Stimulated activated CD8-positive, alpha-beta memory T cell treated with anti-CD3 and anti-CD28 coated beads, Interleukin-2, amount 100 ng/mL, for 1 hour (primary cell): ENCODE measurements at regions not wholly inside any gene's neighbourhood (a gene's known extent, or its start where the extent isn't known, plus 50 kb on each side); places are given as distances from the start of the nearest gene placed in this dataset.
"Not testable (repeated sequence)": the region's sequence is repeated elsewhere in the genome, so short reads cannot be mapped to it uniquely, and the experiment has no call there.

Experiments used
- DNase-seq, 2 donors: peaks; one replicate each; pipeline ENCODE4 v3.0.0-alpha.2; 2020; ENCODE audit warnings: low read depth in 2 of 2

DNA sequence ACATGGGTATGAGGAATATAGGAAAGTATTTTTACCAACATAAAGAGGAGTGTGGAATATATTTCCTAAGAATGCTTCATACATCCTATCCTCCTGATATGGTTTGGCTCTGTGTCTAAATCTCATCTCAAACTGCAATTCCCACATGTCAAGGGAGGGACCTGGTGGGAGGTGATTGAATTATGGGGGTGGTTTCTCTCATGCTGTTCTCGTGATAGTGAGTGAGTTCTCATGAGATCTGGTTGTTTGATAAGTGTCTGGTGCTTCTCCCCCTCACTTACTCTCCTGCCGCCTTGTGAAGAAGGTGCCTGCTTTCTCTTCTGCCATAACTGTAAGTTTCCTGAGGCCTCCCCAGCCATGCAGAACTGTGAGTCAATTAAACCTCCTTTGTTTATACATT, 62.2 kb upstream of the CYRIA start:
- DNase-seq: not testable (repeated sequence)

DNA sequence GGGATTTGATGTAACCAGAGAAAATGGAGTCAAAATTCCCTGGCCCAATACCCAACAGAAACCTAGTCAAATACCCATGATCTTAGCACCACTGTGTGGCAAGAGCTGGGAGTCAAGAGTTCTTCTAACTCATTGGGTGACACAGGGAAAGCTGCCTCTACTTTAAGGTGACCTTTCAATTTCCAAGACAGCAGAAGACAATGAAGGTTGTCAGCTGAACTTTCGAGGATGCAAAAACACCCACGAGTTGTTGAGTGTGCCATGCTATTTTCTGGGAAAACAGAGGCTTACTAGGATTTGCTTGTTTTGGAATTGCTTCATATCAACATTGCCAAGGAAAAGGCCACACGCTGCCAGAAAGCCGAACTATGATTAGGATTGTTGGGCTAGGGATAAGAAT, 61.6 kb upstream of the CYRIA start:
- DNase-seq: no peak

DNA sequence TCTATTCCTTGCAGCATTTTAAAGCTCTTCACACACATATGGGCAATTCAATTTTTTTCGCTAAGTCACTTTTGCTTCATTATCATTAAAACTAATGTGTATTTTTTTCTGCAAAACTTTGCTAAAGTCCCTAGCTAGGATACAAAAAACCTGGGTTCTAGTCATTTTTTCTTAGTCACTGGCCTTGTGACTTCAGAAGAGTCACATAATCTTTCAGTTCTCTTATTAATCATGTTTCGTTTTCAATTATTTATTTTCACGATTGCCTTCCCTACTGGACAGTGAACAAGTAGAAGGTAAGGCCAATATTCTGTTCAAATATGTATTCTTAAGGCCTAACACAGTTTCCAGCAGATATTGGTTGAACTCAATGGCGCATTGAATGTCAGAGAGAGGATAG, 60.9 kb upstream of the CYRIA start:
- no peak for DNase-seq

DNA sequence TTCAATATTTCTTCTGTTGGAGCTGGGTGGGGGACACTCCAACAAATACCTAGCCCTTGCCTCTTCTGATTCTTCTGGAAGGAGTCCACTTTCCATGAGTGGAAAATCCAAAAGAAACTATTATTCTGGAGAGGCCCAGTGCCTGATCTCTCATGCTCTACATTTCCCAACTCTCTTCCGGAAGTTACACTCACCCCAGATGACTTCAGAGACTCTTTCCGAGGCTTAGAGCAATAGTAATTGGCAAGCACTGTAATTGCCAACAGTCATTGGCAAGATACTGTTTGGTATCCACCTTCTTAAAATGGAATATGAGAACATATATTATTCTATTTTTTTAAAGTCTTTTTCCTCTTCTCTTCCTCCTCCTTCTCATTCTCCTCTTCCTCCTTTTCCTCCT, 60.5 kb upstream of the CYRIA start:
- DNase-seq: no peak

DNA sequence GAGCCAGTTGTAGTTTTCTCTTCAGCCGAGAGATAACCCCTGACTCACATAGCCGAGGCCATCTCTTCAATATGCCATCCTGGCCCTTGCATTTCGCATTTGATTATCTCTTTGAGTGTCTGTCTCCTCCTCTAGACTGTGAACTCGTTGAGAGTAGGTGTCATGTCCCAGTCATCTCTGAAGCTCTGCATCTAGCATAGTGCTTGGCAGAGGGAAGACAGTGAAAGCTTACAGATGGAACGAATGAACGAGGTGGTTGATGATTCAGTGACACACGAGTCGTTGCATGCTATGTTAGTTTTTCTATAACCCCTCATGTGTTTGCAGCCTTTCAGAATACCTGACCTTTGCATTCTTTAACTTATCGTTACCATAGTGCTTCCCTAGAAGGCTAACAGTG, 59.9 kb upstream of the CYRIA start:
- DNase-seq: no peak

DNA sequence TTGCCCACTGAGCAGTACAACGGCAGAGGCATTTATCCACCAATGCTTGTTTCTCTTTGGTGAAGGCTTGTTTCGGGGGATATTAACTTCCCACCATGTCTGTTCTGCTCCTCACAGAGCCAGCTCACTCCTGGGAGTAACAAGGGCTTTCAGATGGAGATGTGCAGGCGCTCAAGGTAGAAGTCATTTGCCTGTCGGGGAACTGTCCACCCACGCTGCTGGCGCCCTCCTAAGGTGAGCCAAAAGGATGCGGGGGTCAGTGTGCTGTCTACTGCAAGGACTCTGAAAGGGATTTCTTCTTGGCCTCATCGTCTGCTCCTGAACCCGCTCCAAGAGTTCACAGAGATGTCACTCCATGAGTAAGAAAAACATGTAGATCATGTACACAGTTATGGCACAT, 57.0 kb upstream of the CYRIA start:
- no peak for DNase-seq

DNA sequence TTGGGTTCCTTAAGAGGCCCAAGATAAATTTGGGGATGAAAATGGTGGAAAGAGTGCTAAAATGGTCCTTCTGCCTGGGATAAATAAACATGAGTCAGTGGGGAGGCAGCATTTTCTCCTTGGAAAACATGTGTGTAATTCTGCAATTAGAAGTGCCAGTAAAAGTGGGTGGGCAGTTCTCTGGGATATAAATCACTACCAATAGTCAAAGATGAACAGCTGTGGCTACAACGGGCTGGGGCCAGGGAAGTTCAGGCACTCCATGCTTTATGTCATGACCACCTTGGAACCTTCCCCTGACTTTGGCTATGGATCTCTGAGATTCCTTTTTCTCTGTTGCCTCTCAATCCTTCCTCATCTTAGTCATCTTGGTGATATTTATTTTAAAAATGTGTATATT, 56.5 kb upstream of the CYRIA start:
- DNase-seq: no peak

DNA sequence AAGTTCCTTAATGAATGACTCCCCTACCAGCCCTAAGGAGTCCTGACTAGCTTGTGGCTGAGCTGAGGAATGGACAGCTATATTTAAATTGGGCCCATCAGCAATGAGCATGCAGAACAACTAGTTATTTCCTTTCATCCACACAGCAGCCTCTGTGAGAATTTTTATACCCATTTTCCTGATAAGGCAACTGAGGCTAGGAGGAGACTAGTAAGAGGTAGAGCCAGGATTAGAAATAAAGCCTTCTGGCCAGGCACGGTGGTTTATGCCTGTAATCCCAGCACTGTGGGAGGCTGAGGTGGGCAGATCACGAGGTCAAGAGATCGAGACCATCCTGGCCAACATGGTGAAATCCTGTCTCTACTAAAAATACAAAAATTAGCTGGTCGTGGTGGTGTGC, 55.9 kb upstream of the CYRIA start:
- DNase-seq: not testable (repeated sequence)

DNA sequence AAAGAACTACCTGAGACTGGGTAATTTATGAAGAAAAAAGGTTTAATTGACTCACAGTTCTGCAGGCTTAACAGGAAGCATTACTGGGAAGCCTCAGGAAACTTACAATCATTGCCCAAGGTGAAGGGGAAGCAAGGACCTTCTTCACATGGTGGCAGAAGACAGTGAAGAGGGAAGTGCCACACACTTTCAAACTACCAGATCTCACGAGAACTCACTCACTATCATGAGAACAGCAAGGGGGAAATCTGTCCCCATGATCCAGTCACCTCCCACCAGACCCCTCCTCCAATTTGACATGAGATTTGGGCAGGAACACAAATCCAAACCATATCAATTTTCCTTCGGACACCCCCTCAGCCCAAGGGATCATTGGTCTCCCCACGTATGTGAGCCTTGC, 55.1 kb upstream of the CYRIA start:
- not testable (repeated sequence) for DNase-seq

DNA sequence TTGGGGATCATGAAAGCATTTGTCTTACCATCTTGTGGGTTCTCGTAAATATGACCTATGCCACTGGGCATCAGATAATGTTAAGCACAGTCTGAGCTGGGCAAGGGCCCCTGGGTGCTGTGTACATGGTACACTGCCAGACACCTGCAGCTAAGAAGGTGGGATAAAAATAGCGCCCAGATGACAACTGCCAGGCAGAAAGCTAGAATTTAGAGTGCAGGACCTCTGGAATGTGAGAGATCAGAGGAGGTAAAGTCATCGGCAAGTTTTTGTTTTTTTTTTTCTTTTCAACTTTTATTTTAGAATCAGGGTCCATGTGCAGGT, 53.8 kb upstream of the CYRIA start:
- no peak for DNase-seq

DNA sequence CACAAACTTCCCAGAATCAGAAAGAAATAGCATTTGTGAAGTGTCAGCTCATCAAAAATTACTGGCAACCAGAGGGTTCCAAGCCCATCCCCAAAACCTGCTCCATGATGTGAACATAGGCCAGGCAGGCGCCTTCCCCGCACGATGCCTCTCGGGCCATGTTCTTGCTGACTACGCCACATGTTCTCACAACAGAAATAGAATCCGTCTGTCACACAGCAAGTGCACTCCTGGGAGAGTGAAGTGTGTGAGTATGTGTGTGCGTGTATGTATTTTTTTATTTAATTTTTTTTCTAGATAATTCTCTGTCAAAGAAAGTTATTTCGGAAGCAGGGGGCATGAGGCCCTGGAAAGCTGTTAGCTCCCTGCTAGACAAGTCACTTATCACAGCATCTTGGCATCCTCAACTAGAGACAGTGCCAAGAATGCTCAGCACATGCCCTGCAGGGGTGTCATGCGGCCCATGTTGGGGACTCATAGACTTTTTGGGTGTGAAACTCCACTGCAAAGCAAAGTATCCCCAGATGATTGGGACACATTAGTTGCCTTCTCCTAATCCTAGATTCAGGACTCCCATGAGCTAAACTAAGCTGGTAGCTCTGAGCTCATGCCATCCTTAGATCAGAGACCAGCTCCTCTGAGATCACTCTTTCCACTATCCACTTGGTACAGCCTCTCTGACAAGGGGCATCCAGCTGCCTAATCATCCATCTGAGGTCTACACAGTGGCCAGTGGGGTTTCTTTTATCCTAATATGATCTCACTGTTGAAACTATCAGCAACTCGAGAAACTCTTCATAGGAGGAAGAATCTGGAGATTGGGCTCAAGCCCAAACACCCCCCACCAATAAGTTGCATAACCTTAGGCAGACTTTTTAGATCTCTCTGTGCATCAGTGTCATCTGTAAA, 53.2 kb upstream of the CYRIA start:
- DNase-seq: no peak

DNA sequence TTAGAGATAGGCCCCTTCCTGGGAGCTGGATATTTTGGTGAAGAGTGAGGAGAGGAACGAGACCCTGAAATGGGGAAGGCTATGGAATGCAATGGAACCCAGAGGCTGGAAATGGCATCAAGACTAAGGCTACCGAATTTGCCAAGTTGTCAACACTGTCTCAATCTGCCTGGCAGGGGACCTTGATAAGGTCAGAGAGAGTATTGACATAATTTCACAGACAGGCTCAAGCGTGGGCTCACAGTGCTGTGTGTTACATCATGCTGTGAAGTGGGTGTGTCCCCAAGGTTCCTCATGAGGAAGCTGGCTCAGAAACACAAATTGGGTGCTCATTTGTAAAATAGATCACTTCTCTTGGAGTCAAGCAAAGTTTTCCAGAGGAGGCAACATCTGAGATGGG, 51.8 kb upstream of the CYRIA start:
- DNase-seq: no peak

DNA sequence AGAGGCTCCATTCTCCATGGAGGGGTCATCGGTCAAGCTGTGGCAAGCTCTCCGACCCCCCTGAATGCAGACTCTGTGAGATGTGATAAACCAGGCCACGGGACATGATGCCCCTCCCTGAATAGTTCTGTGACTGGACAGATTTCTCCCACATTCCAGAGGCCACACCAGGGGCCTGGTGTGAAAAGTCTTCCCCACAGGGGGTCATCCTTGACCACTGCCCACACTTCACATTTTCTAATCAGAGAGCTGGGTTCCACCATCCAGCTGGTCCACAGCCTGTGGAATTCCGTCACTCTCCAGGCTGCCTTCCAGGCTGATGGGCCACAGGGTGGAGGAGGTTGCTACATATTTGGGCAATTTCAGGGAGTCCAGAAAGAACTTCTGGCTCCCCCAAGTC, 51.3 kb upstream of the CYRIA start:
- DNase-seq: no peak

DNA sequence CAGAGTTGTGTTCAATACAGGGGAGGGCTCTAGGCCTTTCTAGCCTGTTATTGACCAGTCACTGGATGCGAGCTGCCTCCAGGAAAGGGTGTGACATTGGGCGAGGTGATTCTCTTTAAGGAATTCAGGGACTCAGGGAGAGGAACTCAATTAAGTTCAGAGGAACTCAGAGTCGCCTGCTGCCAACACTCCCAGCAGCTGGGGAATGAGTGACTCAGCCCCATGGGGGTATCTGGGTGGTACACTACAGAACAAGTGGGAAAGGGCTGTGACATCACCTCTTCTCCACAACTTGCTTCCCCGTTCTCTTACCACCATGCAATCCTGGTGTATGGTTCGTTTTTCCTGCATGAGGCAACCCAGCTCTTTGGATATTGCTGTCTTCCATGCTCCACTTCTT, 50.4 kb upstream of the CYRIA start:
- DNase-seq: no peak
